OCI-LY1 (cell line): ENCODE measurements at regions not wholly inside any gene's neighbourhood (a gene's known extent, or its start where the extent isn't known, plus 50 kb on each side); places are given as distances from the start of the nearest gene placed in this dataset.

Source experiments
- EZH2 ChIP-seq: fragments of 200-600 bp; sonication (generic), shearing (Covaris generic); IDR thresholded peaks from 2 replicates; pipeline ENCODE4 v1.8.0; 2017; ENCODE audit warnings: borderline replicate concordance, mixed run types, mild to moderate bottlenecking, antibody characterized with exemption, low read length, moderate library complexity, mixed read lengths
- TF ChIP-seq, protein P1 (sequence below): fragments of 200-600 bp; sonication (generic), shearing (Covaris generic); IDR thresholded peaks from 2 replicates; pipeline ENCODE4 v1.5.1; 2017; ENCODE audit warnings: mild to moderate bottlenecking, antibody characterized with exemption, low read length, moderate library complexity, mixed read lengths

DNA sequence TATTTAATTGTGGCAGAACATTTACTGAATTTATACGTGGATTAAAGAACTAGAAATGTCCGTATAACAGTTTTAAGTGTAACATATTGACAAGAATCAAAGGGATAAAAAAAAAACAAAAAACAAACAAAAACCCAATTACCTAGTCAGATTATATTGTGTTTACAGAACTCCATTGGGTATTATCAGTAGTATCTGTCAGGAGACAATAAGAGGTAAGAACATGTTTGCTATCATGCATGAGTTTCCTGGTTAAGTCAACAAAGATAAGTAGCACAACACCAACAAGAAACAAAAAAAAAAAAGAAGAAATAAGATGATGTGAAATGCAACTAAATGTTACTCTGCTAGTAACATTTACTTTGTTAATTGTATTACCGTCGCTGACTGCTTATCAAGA lies 570.6 kb downstream of the ZBBX start:
- TF ChIP-seq, protein P1, sequence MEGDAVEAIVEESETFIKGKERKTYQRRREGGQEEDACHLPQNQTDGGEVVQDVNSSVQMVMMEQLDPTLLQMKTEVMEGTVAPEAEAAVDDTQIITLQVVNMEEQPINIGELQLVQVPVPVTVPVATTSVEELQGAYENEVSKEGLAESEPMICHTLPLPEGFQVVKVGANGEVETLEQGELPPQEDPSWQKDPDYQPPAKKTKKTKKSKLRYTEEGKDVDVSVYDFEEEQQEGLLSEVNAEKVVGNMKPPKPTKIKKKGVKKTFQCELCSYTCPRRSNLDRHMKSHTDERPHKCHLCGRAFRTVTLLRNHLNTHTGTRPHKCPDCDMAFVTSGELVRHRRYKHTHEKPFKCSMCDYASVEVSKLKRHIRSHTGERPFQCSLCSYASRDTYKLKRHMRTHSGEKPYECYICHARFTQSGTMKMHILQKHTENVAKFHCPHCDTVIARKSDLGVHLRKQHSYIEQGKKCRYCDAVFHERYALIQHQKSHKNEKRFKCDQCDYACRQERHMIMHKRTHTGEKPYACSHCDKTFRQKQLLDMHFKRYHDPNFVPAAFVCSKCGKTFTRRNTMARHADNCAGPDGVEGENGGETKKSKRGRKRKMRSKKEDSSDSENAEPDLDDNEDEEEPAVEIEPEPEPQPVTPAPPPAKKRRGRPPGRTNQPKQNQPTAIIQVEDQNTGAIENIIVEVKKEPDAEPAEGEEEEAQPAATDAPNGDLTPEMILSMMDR: no peak
- TF ChIP-seq EZH2: no peak
